Mesothelial cell of epicardium (in vitro differentiated cells): ENCODE measurements at regions not wholly inside any gene's neighbourhood (a gene's known extent, or its start where the extent isn't known, plus 50 kb on each side); places are given as distances from the start of the nearest gene placed in this dataset.

Source experiments
- DNase-seq, 2 experiments: peaks; one replicate each; pipeline ENCODE4 v3.0.0; 2021; ENCODE audit warnings: low spot score in 2 of 2; ENCODE audit not compliant: unreplicated experiment in 2 of 2
- H3K27ac Mint-ChIP-seq: 2 replicates; pipeline ENCODE4 v1.8.0; 2021; ENCODE audit warnings: mixed read lengths
- H3K27me3 Mint-ChIP-seq: 2 replicates; pipeline ENCODE4 v1.8.0; 2021; ENCODE audit warnings: low read depth, mixed read lengths
- H3K36me3 Mint-ChIP-seq: 2 replicates; pipeline ENCODE4 v1.8.0; 2021; ENCODE audit warnings: mixed read lengths
- H3K4me1 Mint-ChIP-seq: 2 replicates; pipeline ENCODE4 v1.8.0; 2021; ENCODE audit warnings: mixed read lengths
- H3K4me3 Mint-ChIP-seq: 2 replicates; pipeline ENCODE4 v1.8.0; 2021; ENCODE audit warnings: mild to moderate bottlenecking, moderate library complexity, mixed read lengths
- H3K9me3 Mint-ChIP-seq: 2 replicates; pipeline ENCODE4 v1.8.0; 2021; ENCODE audit warnings: mixed read lengths
- TF ChIP-seq, protein P1 (sequence below): fragments of 200-600 bp; sonication (generic); IDR thresholded peaks from one replicate; pipeline ENCODE4 v1.5.0; 2021; ENCODE audit warnings: antibody characterized with exemption; ENCODE audit not compliant: unreplicated experiment

DNA sequence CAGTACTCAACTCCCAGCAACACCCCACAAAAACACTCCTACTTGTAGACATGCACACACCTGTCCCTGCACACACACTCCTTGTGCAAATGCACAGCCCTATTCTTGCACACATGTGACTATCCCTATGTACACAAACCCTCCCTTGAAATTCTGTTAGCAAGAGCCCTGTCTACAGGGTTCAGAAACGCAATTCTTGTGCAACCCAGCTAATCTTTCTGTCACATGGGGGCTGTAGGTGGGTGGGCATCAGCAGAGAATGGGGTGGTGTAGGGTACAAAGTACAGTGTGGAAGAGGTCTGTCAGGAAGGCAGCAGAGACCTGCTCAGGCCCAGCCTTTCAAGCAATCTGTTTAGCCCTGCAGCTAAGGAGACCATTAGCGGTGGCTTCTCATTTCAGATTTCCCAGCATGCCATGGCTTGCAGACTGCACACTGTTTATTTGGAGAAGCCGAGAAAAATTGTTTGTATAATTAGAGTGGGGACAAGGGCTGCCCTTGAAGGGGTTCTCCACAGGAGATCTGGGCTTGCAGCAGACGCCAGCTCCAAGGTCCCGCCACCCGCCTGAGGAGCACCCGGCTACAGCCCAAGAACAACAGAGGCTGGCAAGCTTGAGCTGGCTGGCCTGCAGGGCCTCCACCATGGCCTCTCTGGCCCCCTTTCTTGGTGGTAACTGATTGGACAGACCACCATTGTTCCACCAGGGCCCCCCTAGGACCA lies 144.0 kb upstream of the PJA1 start:
- Mint-ChIP-seq H3K4me3 (no peak overlapping the region), H3K27me3 (no peaks in the 10 kb centered on the region), H3K36me3 (no peaks in the 10 kb centered on the region), H3K27ac (no peak overlapping the region), H3K4me1 (no peaks in the 10 kb centered on the region), H3K9me3 (peaks cover 9% of the 10 kb centered on the region)
- no peak for DNase-seq
- TF ChIP-seq, protein P1, sequence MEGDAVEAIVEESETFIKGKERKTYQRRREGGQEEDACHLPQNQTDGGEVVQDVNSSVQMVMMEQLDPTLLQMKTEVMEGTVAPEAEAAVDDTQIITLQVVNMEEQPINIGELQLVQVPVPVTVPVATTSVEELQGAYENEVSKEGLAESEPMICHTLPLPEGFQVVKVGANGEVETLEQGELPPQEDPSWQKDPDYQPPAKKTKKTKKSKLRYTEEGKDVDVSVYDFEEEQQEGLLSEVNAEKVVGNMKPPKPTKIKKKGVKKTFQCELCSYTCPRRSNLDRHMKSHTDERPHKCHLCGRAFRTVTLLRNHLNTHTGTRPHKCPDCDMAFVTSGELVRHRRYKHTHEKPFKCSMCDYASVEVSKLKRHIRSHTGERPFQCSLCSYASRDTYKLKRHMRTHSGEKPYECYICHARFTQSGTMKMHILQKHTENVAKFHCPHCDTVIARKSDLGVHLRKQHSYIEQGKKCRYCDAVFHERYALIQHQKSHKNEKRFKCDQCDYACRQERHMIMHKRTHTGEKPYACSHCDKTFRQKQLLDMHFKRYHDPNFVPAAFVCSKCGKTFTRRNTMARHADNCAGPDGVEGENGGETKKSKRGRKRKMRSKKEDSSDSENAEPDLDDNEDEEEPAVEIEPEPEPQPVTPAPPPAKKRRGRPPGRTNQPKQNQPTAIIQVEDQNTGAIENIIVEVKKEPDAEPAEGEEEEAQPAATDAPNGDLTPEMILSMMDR, result no peak

DNA sequence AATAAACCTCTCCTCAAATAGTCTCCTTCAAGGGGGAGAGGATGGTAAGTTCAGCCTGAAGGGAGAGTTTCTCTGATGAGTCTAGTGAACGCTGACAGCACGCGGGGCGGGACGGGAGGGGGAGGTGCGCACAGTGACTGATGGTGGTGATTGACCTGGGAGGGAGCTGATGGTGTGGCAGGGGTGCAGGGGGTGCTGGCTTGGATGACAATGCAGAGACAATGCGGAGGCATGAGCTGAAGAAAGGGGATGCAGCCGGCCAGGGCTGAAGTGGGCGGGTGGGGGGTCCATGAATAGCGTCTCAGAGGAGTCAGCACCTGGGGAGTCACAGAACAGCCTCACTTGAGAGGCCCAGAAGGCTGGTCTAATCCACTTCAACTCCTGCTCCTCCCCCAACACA lies 142.5 kb upstream of the PJA1 start:
- H3K36me3 Mint-ChIP-seq, result no peaks in the 10 kb centered on the region
- TF ChIP-seq, protein P1, result no peak
- H3K4me3 Mint-ChIP-seq, result no peak overlapping the region
- H3K9me3 Mint-ChIP-seq, result peaks cover 9% of the 10 kb centered on the region
- no peaks in the 10 kb centered on the region for H3K27me3 Mint-ChIP-seq
- H3K4me1 Mint-ChIP-seq, result no peaks in the 10 kb centered on the region
- DNase-seq, result no peak
- no peak overlapping the region for H3K27ac Mint-ChIP-seq

DNA sequence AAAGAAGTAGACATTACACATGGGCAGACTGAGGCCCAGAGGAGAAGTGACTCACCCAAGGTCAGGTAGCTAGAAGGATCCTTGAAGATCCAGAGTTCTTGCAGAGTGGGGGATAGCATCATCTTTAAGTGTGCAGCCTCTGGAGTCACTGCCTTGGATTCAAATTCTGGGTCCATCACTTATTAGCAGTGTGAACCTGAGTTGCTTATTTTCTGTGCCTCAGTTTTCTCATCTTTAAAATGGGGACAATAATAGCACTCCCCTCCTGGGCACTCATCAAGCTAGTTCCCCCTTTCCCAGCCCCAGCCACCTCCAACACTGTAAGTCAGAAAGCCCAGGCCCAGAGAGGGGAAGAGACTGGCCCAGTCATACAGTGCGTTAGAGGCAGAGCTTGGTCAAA lies 141.8 kb upstream of the PJA1 start:
- peaks cover 9% of the 10 kb centered on the region for H3K9me3 Mint-ChIP-seq
- no peaks in the 10 kb centered on the region for H3K4me1 Mint-ChIP-seq
- H3K4me3 Mint-ChIP-seq, result no peak overlapping the region
- peaks cover 4% of the 10 kb centered on the region for H3K27me3 Mint-ChIP-seq
- H3K36me3 Mint-ChIP-seq, result no peaks in the 10 kb centered on the region
- DNase-seq, result no peak
- H3K27ac Mint-ChIP-seq, result no peak overlapping the region
- TF ChIP-seq, protein P1, result no peak

DNA sequence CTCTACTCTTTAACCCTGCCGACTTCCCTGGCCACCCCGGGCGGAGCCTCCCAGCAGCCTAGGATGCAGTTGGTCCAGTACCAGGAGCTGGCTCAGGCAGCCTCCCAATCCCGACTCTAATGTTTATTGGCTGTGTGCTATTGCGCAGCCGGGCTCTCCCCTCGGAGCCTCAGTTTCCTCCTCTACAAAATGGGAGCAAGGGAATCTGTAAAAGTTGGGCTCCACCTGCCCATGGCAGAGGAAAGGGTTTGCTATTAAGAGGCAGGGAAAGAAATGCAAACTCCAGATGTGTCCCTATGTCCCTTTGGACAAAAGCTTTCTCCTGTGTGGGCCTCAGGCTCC lies 140.8 kb upstream of the PJA1 start:
- TF ChIP-seq, protein P1, result no peak
- no peaks in the 10 kb centered on the region for H3K36me3 Mint-ChIP-seq
- H3K9me3 Mint-ChIP-seq, result peaks cover 7% of the 10 kb centered on the region
- no peak overlapping the region for H3K27ac Mint-ChIP-seq
- H3K4me3 Mint-ChIP-seq, result no peak overlapping the region
- peaks cover 6% of the 10 kb centered on the region for H3K27me3 Mint-ChIP-seq
- no peak for DNase-seq
- no peaks in the 10 kb centered on the region for H3K4me1 Mint-ChIP-seq

DNA sequence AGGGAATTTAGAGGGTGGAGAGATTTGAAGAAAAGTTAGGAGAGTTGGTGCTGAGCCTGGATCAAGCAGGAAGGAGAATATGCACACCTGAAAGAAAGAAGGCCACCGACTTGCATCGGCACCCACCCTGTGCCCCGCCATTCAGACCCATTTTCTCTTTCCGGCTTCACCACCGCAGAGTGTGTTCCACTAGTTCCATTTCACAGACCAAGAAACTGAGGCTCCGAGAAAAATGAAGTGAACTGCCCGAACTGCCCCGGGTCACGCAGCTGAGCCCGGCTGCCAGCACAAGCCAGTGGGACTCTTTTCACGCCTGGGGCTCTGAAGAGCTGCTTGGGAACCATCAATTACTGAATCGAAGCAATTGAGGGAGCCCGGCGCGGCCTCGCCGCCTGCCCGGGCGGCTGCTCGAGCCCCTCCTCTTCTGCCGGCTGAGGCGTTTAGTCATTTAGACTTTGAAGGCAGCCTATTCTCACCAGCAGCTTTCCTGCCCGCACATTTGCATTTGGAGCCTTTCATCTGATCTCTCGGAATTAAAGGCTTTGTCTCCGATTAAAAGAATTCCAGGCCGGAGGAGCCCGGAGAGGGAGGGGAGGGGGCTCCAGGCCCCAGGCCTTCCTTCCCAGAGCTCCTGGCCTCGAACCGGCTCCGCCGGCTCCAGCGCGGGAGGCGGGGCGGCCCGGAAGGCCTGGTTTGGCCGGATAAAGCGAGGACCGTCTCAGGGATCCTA lies 140.2 kb upstream of the PJA1 start:
- no peak overlapping the region for H3K27ac Mint-ChIP-seq
- H3K4me1 Mint-ChIP-seq, result no peaks in the 10 kb centered on the region
- peaks cover 6% of the 10 kb centered on the region for H3K27me3 Mint-ChIP-seq
- H3K9me3 Mint-ChIP-seq, result peaks cover 5% of the 10 kb centered on the region
- no peaks in the 10 kb centered on the region for H3K36me3 Mint-ChIP-seq
- DNase-seq, result no peak
- no peak overlapping the region for H3K4me3 Mint-ChIP-seq
- TF ChIP-seq, protein P1, result no peak
